Lower leg skin (tissue), 3 donors: ENCODE measurements at regions not wholly inside any gene's neighbourhood (a gene's known extent, or its start where the extent isn't known, plus 50 kb on each side); places are given as distances from the start of the nearest gene placed in this dataset.

Source experiments
- POLR2A ChIP-seq, 2 donors: fragments of 450-650 bp; IDR thresholded peaks; one replicate each; pipeline ENCODE4 v1.6.1; 2016 to 2017; ENCODE audit warnings: antibody characterized with exemption in 2 of 2, mild to moderate bottlenecking in 1 of 2, moderate library complexity in 1 of 2
- TF ChIP-seq, protein P1 (sequence below), 3 donors: fragments of 450-650 bp; IDR thresholded peaks; one replicate each; pipeline ENCODE4 v1.5.1; 2016; ENCODE audit warnings: antibody characterized with exemption in 3 of 3, mild to moderate bottlenecking in 3 of 3, moderate library complexity in 2 of 3

DNA sequence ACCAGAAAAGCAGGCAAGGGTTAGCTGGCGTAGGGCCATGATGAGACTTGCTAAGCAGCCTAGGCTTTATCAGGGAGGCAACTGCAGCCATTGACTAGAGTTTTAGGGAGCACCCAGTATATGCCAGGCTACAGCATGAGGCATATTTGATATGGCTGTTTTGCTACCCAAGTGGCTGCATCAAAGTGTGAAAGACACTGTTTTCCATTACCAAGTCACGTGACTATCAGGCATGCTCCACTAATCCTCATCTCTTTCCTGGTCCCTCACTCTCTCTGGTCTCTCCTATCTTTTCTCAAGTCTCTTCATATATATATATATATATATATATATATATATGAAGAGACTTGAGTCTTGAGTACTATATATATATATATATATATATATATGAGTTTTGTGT, 206.7 kb upstream of the POU3F1 start:
- TF ChIP-seq, protein P1, sequence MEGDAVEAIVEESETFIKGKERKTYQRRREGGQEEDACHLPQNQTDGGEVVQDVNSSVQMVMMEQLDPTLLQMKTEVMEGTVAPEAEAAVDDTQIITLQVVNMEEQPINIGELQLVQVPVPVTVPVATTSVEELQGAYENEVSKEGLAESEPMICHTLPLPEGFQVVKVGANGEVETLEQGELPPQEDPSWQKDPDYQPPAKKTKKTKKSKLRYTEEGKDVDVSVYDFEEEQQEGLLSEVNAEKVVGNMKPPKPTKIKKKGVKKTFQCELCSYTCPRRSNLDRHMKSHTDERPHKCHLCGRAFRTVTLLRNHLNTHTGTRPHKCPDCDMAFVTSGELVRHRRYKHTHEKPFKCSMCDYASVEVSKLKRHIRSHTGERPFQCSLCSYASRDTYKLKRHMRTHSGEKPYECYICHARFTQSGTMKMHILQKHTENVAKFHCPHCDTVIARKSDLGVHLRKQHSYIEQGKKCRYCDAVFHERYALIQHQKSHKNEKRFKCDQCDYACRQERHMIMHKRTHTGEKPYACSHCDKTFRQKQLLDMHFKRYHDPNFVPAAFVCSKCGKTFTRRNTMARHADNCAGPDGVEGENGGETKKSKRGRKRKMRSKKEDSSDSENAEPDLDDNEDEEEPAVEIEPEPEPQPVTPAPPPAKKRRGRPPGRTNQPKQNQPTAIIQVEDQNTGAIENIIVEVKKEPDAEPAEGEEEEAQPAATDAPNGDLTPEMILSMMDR (IDR thresholded peaks at IDR 0.05): no peak
- TF ChIP-seq POLR2A (IDR thresholded peaks at IDR 0.05): no peak
